ENCODE measurements at regions not wholly inside any gene's neighbourhood (a gene's known extent, or its start where the extent isn't known, plus 50 kb on each side); places are given as distances from the start of the nearest gene placed in this dataset.

DNA sequence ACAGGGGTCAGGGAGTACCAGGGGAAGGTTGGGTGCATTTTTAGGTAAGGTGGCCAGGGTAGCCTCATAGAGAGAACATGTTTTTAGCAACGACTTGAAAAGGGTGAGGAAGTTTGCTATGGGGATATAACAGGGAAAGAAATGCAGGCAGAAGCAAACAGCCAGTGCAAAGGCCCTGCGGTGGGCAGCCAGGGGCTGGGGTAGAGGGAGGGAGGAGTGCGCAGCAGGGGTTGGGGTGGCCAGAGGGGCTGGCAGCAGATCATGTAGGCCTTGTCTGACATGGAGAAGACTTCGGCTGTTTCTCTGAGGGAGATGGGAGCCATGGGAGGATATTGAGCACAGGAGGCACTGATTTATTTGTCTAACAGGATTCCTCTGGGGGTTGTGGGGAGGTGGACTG lies 242.5 kb downstream of the RBM19 start:
- Histone ChIP-seq H3K4me3 (no peak overlapping the region), H3K36me3 (ENCODE audit: low read depth, missing control alignments) (no peaks in the 10 kb centered on the region), H3K9me3 (no peaks in the 10 kb centered on the region), H3K4me1 (peaks cover 9% of the 10 kb centered on the region), H3K27me3 (no peaks in the 10 kb centered on the region), H3K27ac (no peak overlapping the region)
- intact Hi-C loops (cut with DNase I; ENCODE audit: low total_unique reads) = no loop called here
- DNase-seq = no peak
- 88 to 89% methylated on average over 4 of the region's 4 CpGs for WGBS, 2 donors
- TF ChIP-seq CTCF (IDR thresholded peaks at IDR 0.05) = no peak
- no peak for TF ChIP-seq POLR2A (IDR thresholded peaks at IDR 0.05)

GRCh38 chr12:113722747-113723146 lies 243.4 kb downstream of the RBM19 start:
- Histone ChIP-seq H3K27me3 (no peaks in the 10 kb centered on the region), H3K27ac (no peak overlapping the region), H3K4me3 (no peak overlapping the region), H3K4me1 (peaks cover 9% of the 10 kb centered on the region), H3K9me3 (no peaks in the 10 kb centered on the region), H3K36me3 (ENCODE audit: low read depth, missing control alignments) (no peaks in the 10 kb centered on the region)
- TF ChIP-seq CTCF (IDR thresholded peaks at IDR 0.05) (no peak), POLR2A (IDR thresholded peaks at IDR 0.05) (no peak)
- 65 to 69% methylated on average over 5 of the region's 5 CpGs for WGBS, 2 donors
- DNase-seq = no peak
- intact Hi-C loops (cut with DNase I; ENCODE audit: low total_unique reads) = no loop called here

GRCh38 chr12:113720629-113721028 lies 245.5 kb downstream of the RBM19 start:
- intact Hi-C loops (cut with DNase I; ENCODE audit: low total_unique reads) = no loop called here
- no peaks in the 10 kb centered on the region for H3K27me3 ChIP-seq
- 30 to 41% methylated on average over 4 of the region's 4 CpGs for WGBS, 2 donors

GRCh38 chr12:113719911-113720591 lies 246.1 kb downstream of the RBM19 start:
- no peaks in the 10 kb centered on the region for H3K36me3 ChIP-seq (ENCODE audit: low read depth, missing control alignments)
- no peak for TF ChIP-seq CTCF (IDR thresholded peaks at IDR 0.05)
- H3K27ac ChIP-seq = no peak overlapping the region
- no peaks in the 10 kb centered on the region for H3K9me3 ChIP-seq
- intact Hi-C loops (cut with DNase I; ENCODE audit: low total_unique reads) = no loop called here
- no peak for DNase-seq
- H3K4me3 ChIP-seq = no peak overlapping the region
- WGBS, 2 donors = 88 to 98% methylated on average over 6 to 8 of the region's 8 CpGs
- H3K4me1 ChIP-seq = peaks cover 9% of the 10 kb centered on the region
- no peaks in the 10 kb centered on the region for H3K27me3 ChIP-seq

More at GRCh38 chr12:113720629-113721028, 245.5 kb downstream of the RBM19 start:
- TF ChIP-seq CTCF (IDR thresholded peaks at IDR 0.05) = no peak
- no peak for TF ChIP-seq POLR2A (IDR thresholded peaks at IDR 0.05)
- Histone ChIP-seq H3K4me1 (peaks cover 9% of the 10 kb centered on the region), H3K4me3 (no peak overlapping the region), H3K27ac (no peak overlapping the region), H3K9me3 (no peaks in the 10 kb centered on the region), H3K36me3 (ENCODE audit: low read depth, missing control alignments) (no peaks in the 10 kb centered on the region)
- no peak for DNase-seq

DNA sequence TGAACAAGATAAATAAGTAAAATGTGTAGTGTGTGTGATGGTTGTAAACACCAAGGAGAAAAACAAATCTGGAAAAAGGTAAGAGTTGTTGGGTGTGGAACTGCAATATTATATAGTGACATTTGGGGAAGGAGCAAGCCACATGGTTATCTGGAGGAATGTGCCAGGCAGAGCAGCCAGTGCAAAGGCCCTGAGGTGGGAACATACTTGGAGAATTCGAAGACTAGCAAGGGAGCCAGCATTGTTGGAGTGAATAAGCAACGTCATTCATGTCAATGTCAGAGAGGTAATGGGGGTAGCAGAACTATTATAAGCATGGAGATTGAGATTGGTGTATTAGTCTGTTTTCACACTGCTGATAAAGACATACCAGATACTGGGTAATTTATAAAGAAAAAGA lies 241.5 kb upstream of the LHX5 start:
- H3K4me3 ChIP-seq = no peak overlapping the region
- intact Hi-C loops (cut with DNase I; ENCODE audit: low total_unique reads) = no loop called here
- no peak for DNase-seq
- no peak for TF ChIP-seq CTCF (IDR thresholded peaks at IDR 0.05)
- no peak for TF ChIP-seq POLR2A (IDR thresholded peaks at IDR 0.05)
- H3K27ac ChIP-seq = no peak overlapping the region
- no peaks in the 10 kb centered on the region for H3K4me1 ChIP-seq
- H3K36me3 ChIP-seq (ENCODE audit: low read depth, missing control alignments) = no peaks in the 10 kb centered on the region
- no peaks in the 10 kb centered on the region for H3K9me3 ChIP-seq
- no peaks in the 10 kb centered on the region for H3K27me3 ChIP-seq
- 85 to 86% methylated on average over 2 of the region's 2 CpGs for WGBS, 2 donors

Measured in testis (tissue), 2 donors.